ENCODE measurements at regions not wholly inside any gene's neighbourhood (a gene's known extent, or its start where the extent isn't known, plus 50 kb on each side); places are given as distances from the start of the nearest gene placed in this dataset.
"Not testable (repeated sequence)": the region's sequence is repeated elsewhere in the genome, so short reads cannot be mapped to it uniquely, and the experiment has no call there.

GRCh38 chr9:26131886-26132285 lies 453.6 kb upstream of the TUSC1 start:
- no peak overlapping the region for H3K27ac ChIP-seq (ENCODE audit: low read depth, low read length)
- H3K9me3 ChIP-seq (ENCODE audit: control insufficient read depth in 3 of 3, low read length in 3 of 3): no peaks in the 10 kb centered on the region
- H3K9ac ChIP-seq (ENCODE audit: low read depth in 1 of 3, low read length in 3 of 3): no peak overlapping the region
- no peak overlapping the region for H3K4me3 ChIP-seq (ENCODE audit: low read length in 3 of 3)
- no peaks in the 10 kb centered on the region for H3K36me3 ChIP-seq (ENCODE audit: control insufficient read depth in 3 of 3, insufficient read depth in 3 of 3, low read length in 3 of 3)
- no peaks in the 10 kb centered on the region for H3K27me3 ChIP-seq (ENCODE audit: control insufficient read depth in 3 of 3, insufficient read depth in 3 of 3, low read length in 3 of 3)
- H3K4me1 ChIP-seq (ENCODE audit: control insufficient read depth in 3 of 3, insufficient read depth in 3 of 3, low read length in 3 of 3): no peaks in the 10 kb centered on the region

- H3K9ac ChIP-seq (ENCODE audit: low read depth in 1 of 3, low read length in 3 of 3): no peak overlapping the region
- no peaks in the 10 kb centered on the region for H3K27me3 ChIP-seq (ENCODE audit: control insufficient read depth in 3 of 3, insufficient read depth in 3 of 3, low read length in 3 of 3)
- no peak overlapping the region for H3K27ac ChIP-seq (ENCODE audit: low read depth, low read length)
- no peaks in the 10 kb centered on the region for H3K9me3 ChIP-seq (ENCODE audit: control insufficient read depth in 3 of 3, low read length in 3 of 3)
- H3K4me3 ChIP-seq (ENCODE audit: low read length in 3 of 3): no peak overlapping the region
- H3K36me3 ChIP-seq (ENCODE audit: control insufficient read depth in 3 of 3, insufficient read depth in 3 of 3, low read length in 3 of 3): no peaks in the 10 kb centered on the region
- H3K4me1 ChIP-seq (ENCODE audit: control insufficient read depth in 3 of 3, insufficient read depth in 3 of 3, low read length in 3 of 3): no peaks in the 10 kb centered on the region
Measured at GRCh38 chr9:26129217-26129616, 451.0 kb upstream of the TUSC1 start.

- no peaks in the 10 kb centered on the region for H3K36me3 ChIP-seq (ENCODE audit: control insufficient read depth in 3 of 3, insufficient read depth in 3 of 3, low read length in 3 of 3)
- no peaks in the 10 kb centered on the region for H3K27me3 ChIP-seq (ENCODE audit: control insufficient read depth in 3 of 3, insufficient read depth in 3 of 3, low read length in 3 of 3)
- H3K9me3 ChIP-seq (ENCODE audit: control insufficient read depth in 3 of 3, low read length in 3 of 3): no peaks in the 10 kb centered on the region
- no peak overlapping the region for H3K27ac ChIP-seq (ENCODE audit: low read depth, low read length)
- H3K4me1 ChIP-seq (ENCODE audit: control insufficient read depth in 3 of 3, insufficient read depth in 3 of 3, low read length in 3 of 3): no peaks in the 10 kb centered on the region
- no peak overlapping the region for H3K9ac ChIP-seq (ENCODE audit: low read depth in 1 of 3, low read length in 3 of 3)
- H3K4me3 ChIP-seq (ENCODE audit: low read length in 3 of 3): no peak overlapping the region
Measured at GRCh38 chr9:26125693-26126092, 447.4 kb upstream of the TUSC1 start.

- H3K4me1 ChIP-seq (ENCODE audit: control insufficient read depth in 3 of 3, insufficient read depth in 3 of 3, low read length in 3 of 3); H3K36me3 ChIP-seq (ENCODE audit: control insufficient read depth in 3 of 3, insufficient read depth in 3 of 3, low read length in 3 of 3); H3K27me3 ChIP-seq (ENCODE audit: control insufficient read depth in 3 of 3, insufficient read depth in 3 of 3, low read length in 3 of 3); H3K4me3 ChIP-seq (ENCODE audit: low read length in 3 of 3); H3K9me3 ChIP-seq (ENCODE audit: control insufficient read depth in 3 of 3, low read length in 3 of 3); H3K27ac ChIP-seq (ENCODE audit: low read depth, low read length); H3K9ac ChIP-seq (ENCODE audit: low read depth in 1 of 3, low read length in 3 of 3): not testable (repeated sequence)
Measured at GRCh38 chr9:26116085-26116484, 437.8 kb upstream of the TUSC1 start.

GRCh38 chr9:26112724-26113123 lies 434.5 kb upstream of the TUSC1 start:
- Histone ChIP-seq H3K27me3 (ENCODE audit: control insufficient read depth in 3 of 3, insufficient read depth in 3 of 3, low read length in 3 of 3) (no peaks in the 10 kb centered on the region), H3K4me1 (ENCODE audit: control insufficient read depth in 3 of 3, insufficient read depth in 3 of 3, low read length in 3 of 3) (no peaks in the 10 kb centered on the region), H3K9ac (ENCODE audit: low read depth in 1 of 3, low read length in 3 of 3) (no peak overlapping the region), H3K4me3 (ENCODE audit: low read length in 3 of 3) (no peak overlapping the region), H3K36me3 (ENCODE audit: control insufficient read depth in 3 of 3, insufficient read depth in 3 of 3, low read length in 3 of 3) (no peaks in the 10 kb centered on the region), H3K9me3 (ENCODE audit: control insufficient read depth in 3 of 3, low read length in 3 of 3) (no peaks in the 10 kb centered on the region), H3K27ac (ENCODE audit: low read depth, low read length) (no peak overlapping the region)

GRCh38 chr9:26086396-26086795 lies 408.2 kb upstream of the TUSC1 start:
- Histone ChIP-seq H3K9ac (ENCODE audit: low read depth in 1 of 3, low read length in 3 of 3) (no peak overlapping the region), H3K4me1 (ENCODE audit: control insufficient read depth in 3 of 3, insufficient read depth in 3 of 3, low read length in 3 of 3) (no peaks in the 10 kb centered on the region), H3K27me3 (ENCODE audit: control insufficient read depth in 3 of 3, insufficient read depth in 3 of 3, low read length in 3 of 3) (no peaks in the 10 kb centered on the region), H3K36me3 (ENCODE audit: control insufficient read depth in 3 of 3, insufficient read depth in 3 of 3, low read length in 3 of 3) (no peaks in the 10 kb centered on the region), H3K4me3 (ENCODE audit: low read length in 3 of 3) (no peak overlapping the region), H3K27ac (ENCODE audit: low read depth, low read length) (no peak overlapping the region), H3K9me3 (ENCODE audit: control insufficient read depth in 3 of 3, low read length in 3 of 3) (no peaks in the 10 kb centered on the region)

DNA sequence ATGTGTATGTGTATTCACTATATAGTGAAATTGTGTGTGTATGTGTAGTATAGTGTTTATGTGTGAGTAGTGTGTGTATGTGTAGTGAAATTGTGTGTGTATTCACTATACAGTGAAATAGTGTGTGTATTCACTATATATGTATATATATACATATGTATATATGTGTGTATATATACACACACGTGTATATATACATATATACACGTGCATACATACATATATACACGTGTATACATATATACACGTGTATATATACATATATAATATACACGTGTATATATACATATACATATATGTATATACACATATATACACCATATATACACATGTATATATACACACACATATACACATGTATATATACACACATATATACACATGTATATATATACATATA lies 403.6 kb upstream of the TUSC1 start:
- H3K27ac ChIP-seq (ENCODE audit: low read depth, low read length): no peak overlapping the region
- H3K36me3 ChIP-seq (ENCODE audit: control insufficient read depth in 3 of 3, insufficient read depth in 3 of 3, low read length in 3 of 3): no peaks in the 10 kb centered on the region
- no peaks in the 10 kb centered on the region for H3K9me3 ChIP-seq (ENCODE audit: control insufficient read depth in 3 of 3, low read length in 3 of 3)
- H3K4me3 ChIP-seq (ENCODE audit: low read length in 3 of 3): no peak overlapping the region
- no peaks in the 10 kb centered on the region for H3K27me3 ChIP-seq (ENCODE audit: control insufficient read depth in 3 of 3, insufficient read depth in 3 of 3, low read length in 3 of 3)
- no peaks in the 10 kb centered on the region for H3K4me1 ChIP-seq (ENCODE audit: control insufficient read depth in 3 of 3, insufficient read depth in 3 of 3, low read length in 3 of 3)
- no peak overlapping the region for H3K9ac ChIP-seq (ENCODE audit: low read depth in 1 of 3, low read length in 3 of 3)

DNA sequence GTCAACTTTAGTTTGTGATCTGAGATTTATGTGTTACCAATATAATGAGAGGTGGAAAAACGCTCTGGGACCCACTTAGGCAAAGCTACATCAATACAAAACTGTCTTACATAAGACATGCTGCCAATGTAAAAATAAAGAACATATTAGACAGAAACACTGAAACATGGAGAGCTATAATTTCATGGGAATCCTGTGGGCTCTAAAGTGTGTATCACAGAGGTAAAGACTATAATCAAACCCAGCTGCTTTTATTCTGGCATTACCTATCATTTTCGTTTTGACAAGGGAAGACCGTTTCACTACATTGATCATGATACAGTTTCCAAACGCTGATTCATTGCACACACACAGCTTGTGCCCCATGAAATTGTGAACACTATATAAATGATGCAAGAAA lies 400.5 kb upstream of the TUSC1 start:
- H3K4me1 ChIP-seq (ENCODE audit: control insufficient read depth in 3 of 3, insufficient read depth in 3 of 3, low read length in 3 of 3): no peaks in the 10 kb centered on the region
- no peak overlapping the region for H3K9ac ChIP-seq (ENCODE audit: low read depth in 1 of 3, low read length in 3 of 3)
- H3K4me3 ChIP-seq (ENCODE audit: low read length in 3 of 3): no peak overlapping the region
- no peak overlapping the region for H3K27ac ChIP-seq (ENCODE audit: low read depth, low read length)
- H3K36me3 ChIP-seq (ENCODE audit: control insufficient read depth in 3 of 3, insufficient read depth in 3 of 3, low read length in 3 of 3): no peaks in the 10 kb centered on the region
- H3K27me3 ChIP-seq (ENCODE audit: control insufficient read depth in 3 of 3, insufficient read depth in 3 of 3, low read length in 3 of 3): no peaks in the 10 kb centered on the region
- H3K9me3 ChIP-seq (ENCODE audit: control insufficient read depth in 3 of 3, low read length in 3 of 3): no peaks in the 10 kb centered on the region

GRCh38 chr9:26077860-26078259 lies 399.6 kb upstream of the TUSC1 start:
- Histone ChIP-seq H3K27ac (ENCODE audit: low read depth, low read length) (no peak overlapping the region), H3K4me3 (ENCODE audit: low read length in 3 of 3) (no peak overlapping the region), H3K9ac (ENCODE audit: low read depth in 1 of 3, low read length in 3 of 3) (no peak overlapping the region), H3K27me3 (ENCODE audit: control insufficient read depth in 3 of 3, insufficient read depth in 3 of 3, low read length in 3 of 3) (no peaks in the 10 kb centered on the region), H3K9me3 (ENCODE audit: control insufficient read depth in 3 of 3, low read length in 3 of 3) (peaks cover 0 to 2% (median 0%) of the 10 kb centered on the region in 3 donors), H3K4me1 (ENCODE audit: control insufficient read depth in 3 of 3, insufficient read depth in 3 of 3, low read length in 3 of 3) (no peaks in the 10 kb centered on the region), H3K36me3 (ENCODE audit: control insufficient read depth in 3 of 3, insufficient read depth in 3 of 3, low read length in 3 of 3) (no peaks in the 10 kb centered on the region)

DNA sequence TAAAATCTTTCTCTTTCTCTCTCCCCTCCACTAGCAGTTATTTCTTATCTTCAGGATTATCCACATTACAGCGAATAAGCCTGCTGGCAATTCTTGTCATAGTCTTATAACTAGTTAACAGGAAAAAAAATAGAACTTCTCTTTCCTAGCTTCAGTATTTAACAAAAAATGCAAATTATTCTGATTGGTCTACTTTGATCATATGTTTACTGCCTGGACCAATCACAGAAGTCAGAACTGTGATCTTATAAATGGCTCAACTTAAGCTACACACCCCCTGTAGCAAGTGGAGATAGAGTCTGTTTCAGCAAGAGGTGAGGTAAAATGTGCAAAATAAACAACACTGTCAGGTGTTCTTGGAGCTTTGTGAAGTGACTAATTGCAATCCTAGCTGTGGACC lies 389.4 kb upstream of the TUSC1 start:
- peaks cover 0 to 4% (median 0%) of the 10 kb centered on the region in 3 donors for H3K9me3 ChIP-seq (ENCODE audit: control insufficient read depth in 3 of 3, low read length in 3 of 3)
- no peaks in the 10 kb centered on the region for H3K36me3 ChIP-seq (ENCODE audit: control insufficient read depth in 3 of 3, insufficient read depth in 3 of 3, low read length in 3 of 3)
- H3K4me3 ChIP-seq (ENCODE audit: low read length in 3 of 3): no peak overlapping the region
- H3K9ac ChIP-seq (ENCODE audit: low read depth in 1 of 3, low read length in 3 of 3): no peak overlapping the region
- H3K4me1 ChIP-seq (ENCODE audit: control insufficient read depth in 3 of 3, insufficient read depth in 3 of 3, low read length in 3 of 3): no peaks in the 10 kb centered on the region
- no peaks in the 10 kb centered on the region for H3K27me3 ChIP-seq (ENCODE audit: control insufficient read depth in 3 of 3, insufficient read depth in 3 of 3, low read length in 3 of 3)
- no peak overlapping the region for H3K27ac ChIP-seq (ENCODE audit: low read depth, low read length)

DNA sequence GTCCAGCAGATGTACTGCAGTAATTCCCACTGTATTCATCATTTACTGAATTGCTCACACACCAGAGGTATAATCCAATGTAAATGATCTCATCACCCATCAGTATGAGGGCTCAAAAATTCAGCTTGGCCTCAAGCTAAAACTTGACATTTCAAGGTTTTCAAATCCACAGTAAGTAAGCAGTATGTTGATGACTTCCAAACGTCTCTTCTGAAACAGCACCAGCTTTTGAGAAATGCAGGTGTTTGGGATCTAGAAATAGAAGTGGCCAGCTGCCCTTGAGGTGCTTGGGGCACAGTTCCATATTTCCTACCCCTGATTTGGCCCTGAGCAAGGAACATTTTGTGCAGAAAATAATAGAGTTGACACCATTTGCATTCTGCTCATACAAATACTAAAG lies 388.0 kb upstream of the TUSC1 start:
- no peak overlapping the region for H3K4me3 ChIP-seq (ENCODE audit: low read length in 3 of 3)
- no peaks in the 10 kb centered on the region for H3K27me3 ChIP-seq (ENCODE audit: control insufficient read depth in 3 of 3, insufficient read depth in 3 of 3, low read length in 3 of 3)
- peaks cover 0 to under 1% (median 0%) of the 10 kb centered on the region in 3 donors for H3K9me3 ChIP-seq (ENCODE audit: control insufficient read depth in 3 of 3, low read length in 3 of 3)
- no peak overlapping the region for H3K9ac ChIP-seq (ENCODE audit: low read depth in 1 of 3, low read length in 3 of 3)
- no peak overlapping the region for H3K27ac ChIP-seq (ENCODE audit: low read depth, low read length)
- no peaks in the 10 kb centered on the region for H3K4me1 ChIP-seq (ENCODE audit: control insufficient read depth in 3 of 3, insufficient read depth in 3 of 3, low read length in 3 of 3)
- H3K36me3 ChIP-seq (ENCODE audit: control insufficient read depth in 3 of 3, insufficient read depth in 3 of 3, low read length in 3 of 3): no peaks in the 10 kb centered on the region

All from skeletal muscle tissue (tissue), 3 donors.